Uterus (tissue), 2 donors: ENCODE measurements at regions not wholly inside any gene's neighbourhood (a gene's known extent, or its start where the extent isn't known, plus 50 kb on each side); places are given as distances from the start of the nearest gene placed in this dataset.

ENCODE experiments used
- POLR2A ChIP-seq, 2 donors: fragments of 450-650 bp; IDR thresholded peaks; one replicate each; pipeline ENCODE4 v1.6.1; 2016; ENCODE audit warnings: antibody characterized with exemption in 2 of 2, mild to moderate bottlenecking in 1 of 2, moderate library complexity in 1 of 2
- TF ChIP-seq, protein P1 (sequence below), 4 experiments: fragments of 200-600 bp in 2 of 4; fragments of 450-650 bp in 2 of 4; sonication (generic) in 2 of 4; IDR thresholded peaks; one replicate each; pipeline ENCODE4 v1.5.1; 2016 to 2019; ENCODE audit warnings: antibody characterized with exemption in 4 of 4, mild to moderate bottlenecking in 2 of 4, moderate library complexity in 1 of 4

DNA sequence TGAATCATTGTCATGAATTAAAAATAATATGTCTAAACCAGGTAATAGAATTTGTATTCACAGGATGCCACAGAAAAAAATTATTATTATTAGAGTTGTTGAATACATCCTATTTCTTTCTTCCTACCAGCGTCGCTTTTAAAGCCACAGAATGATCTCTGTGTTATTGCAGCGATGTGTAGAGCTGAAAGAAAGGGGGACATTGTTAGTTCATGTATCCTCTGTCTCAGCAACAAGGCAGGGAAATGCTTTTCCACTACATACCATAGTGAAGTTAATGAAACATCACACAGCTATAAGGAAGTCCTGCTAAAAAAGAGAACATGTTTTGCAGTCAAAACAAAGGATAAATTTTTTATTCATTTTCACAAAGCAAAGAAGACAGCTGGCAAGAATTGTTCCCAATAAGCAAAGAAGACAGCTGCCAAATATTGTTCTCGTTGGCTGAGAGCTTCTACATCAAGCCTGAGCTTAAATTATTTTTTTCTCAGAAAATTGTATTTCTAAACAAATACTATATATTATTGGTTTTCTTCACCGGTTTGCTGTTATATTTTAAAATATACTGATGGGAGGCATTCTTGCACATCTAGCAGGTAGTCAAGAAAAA, 1234.4 kb downstream of the SUCLG1 start:
- TF ChIP-seq POLR2A (IDR thresholded peaks at IDR 0.05), result no peak
- TF ChIP-seq, protein P1, sequence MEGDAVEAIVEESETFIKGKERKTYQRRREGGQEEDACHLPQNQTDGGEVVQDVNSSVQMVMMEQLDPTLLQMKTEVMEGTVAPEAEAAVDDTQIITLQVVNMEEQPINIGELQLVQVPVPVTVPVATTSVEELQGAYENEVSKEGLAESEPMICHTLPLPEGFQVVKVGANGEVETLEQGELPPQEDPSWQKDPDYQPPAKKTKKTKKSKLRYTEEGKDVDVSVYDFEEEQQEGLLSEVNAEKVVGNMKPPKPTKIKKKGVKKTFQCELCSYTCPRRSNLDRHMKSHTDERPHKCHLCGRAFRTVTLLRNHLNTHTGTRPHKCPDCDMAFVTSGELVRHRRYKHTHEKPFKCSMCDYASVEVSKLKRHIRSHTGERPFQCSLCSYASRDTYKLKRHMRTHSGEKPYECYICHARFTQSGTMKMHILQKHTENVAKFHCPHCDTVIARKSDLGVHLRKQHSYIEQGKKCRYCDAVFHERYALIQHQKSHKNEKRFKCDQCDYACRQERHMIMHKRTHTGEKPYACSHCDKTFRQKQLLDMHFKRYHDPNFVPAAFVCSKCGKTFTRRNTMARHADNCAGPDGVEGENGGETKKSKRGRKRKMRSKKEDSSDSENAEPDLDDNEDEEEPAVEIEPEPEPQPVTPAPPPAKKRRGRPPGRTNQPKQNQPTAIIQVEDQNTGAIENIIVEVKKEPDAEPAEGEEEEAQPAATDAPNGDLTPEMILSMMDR (IDR thresholded peaks at IDR 0.05), result no peak
